Small intestine (tissue), 7 donors: ENCODE measurements at regions not wholly inside any gene's neighbourhood (a gene's known extent, or its start where the extent isn't known, plus 50 kb on each side); places are given as distances from the start of the nearest gene placed in this dataset.
A peak's percentile ranks its signal among the peaks of the same experiment; 100 is the strongest.
"Not testable (repeated sequence)": the region's sequence is repeated elsewhere in the genome, so short reads cannot be mapped to it uniquely, and the experiment has no call there.

Source experiments
- DNase-seq, 2 donors: peaks; one replicate each; pipeline versions ENCODE4 v3.0.0 to v3.0.0-alpha.2; 2013
- FAIRE-seq: peaks from 2 replicates; lab custom pipeline; 2012; peaks lifted over from hg19 to GRCh38; lab: Jason Lieb, UNC
- H3K27ac ChIP-seq, 3 donors: one replicate each; pipeline ENCODE4 v1.5.1; 2013; ENCODE audit warnings: low read length in 2 of 3, mild to moderate bottlenecking in 2 of 3, control low read depth in 1 of 3, inconsistent platforms in 1 of 3, low read depth in 1 of 3, moderate library complexity in 1 of 3
- H3K27me3 ChIP-seq, 3 donors: one replicate each; pipeline ENCODE4 v1.6.1; 2013; ENCODE audit warnings: low read length in 3 of 3, inconsistent platforms in 1 of 3; ENCODE audit not compliant: control insufficient read depth in 3 of 3, insufficient read depth in 3 of 3
- H3K36me3 ChIP-seq, 3 donors: one replicate each; pipeline ENCODE4 v1.6.1; 2013; ENCODE audit warnings: low read length in 3 of 3, inconsistent platforms in 1 of 3, low read depth in 1 of 3, mild to moderate bottlenecking in 1 of 3, moderate library complexity in 1 of 3; ENCODE audit not compliant: control insufficient read depth in 3 of 3, insufficient read depth in 2 of 3
- H3K4me1 ChIP-seq, 3 donors: one replicate each; pipeline ENCODE4 v1.6.1; 2013; ENCODE audit warnings: low read length in 2 of 3, inconsistent platforms in 1 of 3, low read depth in 1 of 3, mild to moderate bottlenecking in 1 of 3, moderate library complexity in 1 of 3; ENCODE audit not compliant: control insufficient read depth in 3 of 3, insufficient read depth in 2 of 3
- H3K4me3 ChIP-seq, 3 donors: one replicate each; pipeline ENCODE4 v1.5.1; 2013; ENCODE audit warnings: low read length in 3 of 3, control low read depth in 1 of 3, inconsistent platforms in 1 of 3, low read depth in 1 of 3, mild to moderate bottlenecking in 1 of 3, moderate library complexity in 1 of 3
- H3K9me3 ChIP-seq, 2 donors: one replicate each; pipeline ENCODE4 v1.6.1; 2013; ENCODE audit warnings: low read depth in 1 of 2, low read length in 1 of 2; ENCODE audit not compliant: control insufficient read depth in 2 of 2, insufficient read depth in 1 of 2
- WGBS, 3 donors: extraction: QIAGEN DNeasy Blood & Tissue Kit; methylation state at CpG; one replicate each; pipeline ENCODE4 v1.1.7; 2013; 5-methylcytosine and 5-hydroxymethylcytosine counted together
- donor health status: healthy with polysubstance abuse.
- donor health status: control.
- donor health status: control.
- donor health status: Bipolar disorder and iron deficiency.
- donor health status: healthy.

DNA sequence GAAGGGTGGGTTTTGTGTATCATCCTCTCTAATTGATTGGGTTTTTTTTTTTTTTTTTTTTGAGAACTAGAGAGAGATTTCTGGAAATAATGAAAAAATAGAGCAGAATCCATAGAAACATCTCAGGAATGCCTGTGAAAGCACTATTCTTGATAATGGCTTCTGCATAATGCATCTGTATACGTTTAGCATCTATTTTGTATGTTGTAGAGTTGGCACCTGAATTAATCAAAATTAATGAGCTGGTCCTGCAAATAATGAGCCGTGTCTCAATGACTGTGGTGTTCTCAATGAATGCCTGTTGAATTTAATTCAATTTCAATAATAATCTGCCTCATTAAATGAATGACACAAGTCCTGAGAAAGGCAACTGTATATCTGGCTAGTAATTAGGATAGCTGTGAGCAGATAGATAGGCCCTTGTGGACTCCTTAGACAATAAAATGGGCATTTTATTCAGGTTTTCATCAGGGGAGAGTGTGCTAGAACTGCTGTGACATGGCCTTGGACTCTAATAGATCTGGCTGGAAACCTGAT lies 70.5 kb upstream of the WDR72 start:
- 86 to 92% (median 87%) methylated on average over 2 of the region's 2 CpGs for WGBS, 3 donors
- Histone ChIP-seq H3K36me3 (no peaks in the 10 kb centered on the region), H3K9me3 (peaks cover 0 to 3% of the 10 kb centered on the region in 2 donors), H3K4me1 (peaks cover 0 to 27% (median 0%) of the 10 kb centered on the region in 3 donors), H3K4me3 (no peak overlapping the region), H3K27me3 (peaks cover 0 to 3% (median 0%) of the 10 kb centered on the region in 3 donors), H3K27ac (peak overlapping the region in 1 of 3 donors; percentile 61)
- FAIRE-seq (no peak), DNase-seq (no peak)

- Histone ChIP-seq H3K4me1 (peaks cover 0 to 25% (median 0%) of the 10 kb centered on the region in 3 donors), H3K9me3 (peaks cover 0 to 3% of the 10 kb centered on the region in 2 donors), H3K27ac (no peak overlapping the region), H3K27me3 (peaks cover 0 to 3% (median 0%) of the 10 kb centered on the region in 3 donors), H3K36me3 (no peaks in the 10 kb centered on the region), H3K4me3 (no peak overlapping the region)
- DNase-seq (no peak), FAIRE-seq (no peak)
- 80 to 89% (median 88%) methylated on average over 3 of the region's 3 CpGs for WGBS, 3 donors
Measured at GRCh38 chr15:53829471-53829870, 70.0 kb upstream of the WDR72 start.

DNA sequence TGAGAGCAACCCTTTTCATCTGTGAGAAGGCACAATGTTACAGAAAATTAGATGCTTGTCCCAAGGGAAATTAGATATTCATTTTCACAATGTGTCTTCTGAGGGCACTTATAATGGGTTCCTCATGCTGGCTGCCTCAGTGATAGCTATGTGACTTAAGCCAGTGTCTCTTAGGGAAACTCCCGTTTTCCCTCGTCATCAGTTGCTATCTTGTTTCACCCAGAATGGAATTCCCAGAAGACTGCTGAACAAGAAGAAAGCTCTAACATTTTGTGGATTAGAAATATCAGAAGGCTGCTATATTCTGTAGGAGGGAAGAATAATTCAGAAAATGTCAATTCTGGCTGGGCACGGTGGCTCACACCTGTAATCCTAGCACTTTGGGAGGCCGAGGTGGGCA lies 67.9 kb upstream of the WDR72 start:
- H3K4me3 ChIP-seq = no peak overlapping the region
- DNase-seq = no peak
- peaks cover 0 to 3% (median 0%) of the 10 kb centered on the region in 3 donors for H3K27me3 ChIP-seq
- WGBS, 3 donors = 90 to 93% (median 91%) methylated on average over 4 of the region's 4 CpGs
- no peaks in the 10 kb centered on the region for H3K36me3 ChIP-seq
- peaks cover 0 to 13% (median 0%) of the 10 kb centered on the region in 3 donors for H3K4me1 ChIP-seq
- FAIRE-seq = no peak
- H3K27ac ChIP-seq = no peak overlapping the region
- H3K9me3 ChIP-seq = peaks cover 0 to 8% of the 10 kb centered on the region in 2 donors

GRCh38 chr15:53811530-53811929 lies 52.1 kb upstream of the WDR72 start:
- Histone ChIP-seq H3K4me1 (peaks cover 0 to 11% (median 0%) of the 10 kb centered on the region in 3 donors), H3K9me3 (no peaks in the 10 kb centered on the region), H3K27ac (no peak overlapping the region), H3K4me3 (no peak overlapping the region), H3K36me3 (no peaks in the 10 kb centered on the region), H3K27me3 (no peaks in the 10 kb centered on the region)
- FAIRE-seq (no peak), DNase-seq (peak; percentile 41 to 61)
- 6 to 14% (median 10%) methylated on average over 2 of the region's 2 CpGs for WGBS, 3 donors

DNA sequence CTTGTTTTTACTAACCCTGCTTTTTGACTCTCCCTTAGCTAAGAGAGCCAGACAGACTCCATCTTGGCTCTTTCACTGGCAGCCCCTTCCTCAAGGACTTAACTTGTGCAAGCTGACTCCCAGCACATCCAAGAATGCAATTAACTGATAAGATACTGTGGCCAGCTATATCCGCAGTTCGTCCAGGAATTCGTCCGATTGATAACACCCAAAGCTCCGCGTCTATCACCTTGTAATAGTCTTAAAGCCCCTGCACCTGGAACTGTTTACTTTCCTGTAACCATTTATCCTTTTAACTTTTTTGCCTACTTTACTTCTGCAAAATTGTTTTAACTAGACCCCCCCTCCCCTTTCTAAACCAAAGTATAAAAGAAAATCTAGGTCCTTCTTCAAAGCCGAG lies 50.8 kb upstream of the WDR72 start:
- FAIRE-seq, H3K36me3 ChIP-seq, H3K27me3 ChIP-seq, H3K9me3 ChIP-seq, H3K4me3 ChIP-seq, H3K27ac ChIP-seq, DNase-seq: not testable (repeated sequence)
- H3K4me1 ChIP-seq = peaks cover 0 to 11% (median 0%) of the 10 kb centered on the region in 3 donors
- WGBS, 3 donors = 27 to 57% (median 38%) methylated on average over 7 of the region's 7 CpGs
